GM12878 (cell line): ENCODE measurements at regions not wholly inside any gene's neighbourhood (a gene's known extent, or its start where the extent isn't known, plus 50 kb on each side); places are given as distances from the start of the nearest gene placed in this dataset.

Source experiments
- ATAC-seq: fragments of 200-7000 bp; cut with Tn5 transposase; 3 replicates; pipeline ENCODE4 v1.9.1; 2020; ENCODE audit warnings: mild to moderate bottlenecking, moderate library complexity
- BruUV-seq: library from RNA; stranded (reverse); fragments of 400-500 nt; replicated peaks from 2 replicates; lab custom pipeline; 2021; lab: Mats Ljungman, UMichigan
- CTCF ChIA-PET: fragments of 300-600 bp; sonication (Branson Sonifier 250); formaldehyde crosslinking; extraction: SDS; loops from one replicate; lab custom pipeline; 2021; ENCODE audit warnings: inconsistent platforms; lab: Yijun Ruan, JAX
- POLR2A ChIA-PET: fragments of 350-600 bp; formaldehyde crosslinking; extraction: SDS; loops from one replicate; lab custom pipeline; 2021; ENCODE audit warnings: inconsistent platforms; lab: Charles Lee
- RAD21 ChIA-PET: fragments of 300-600 bp; sonication (Branson Sonifier 250); formaldehyde crosslinking; loops from one replicate; lab custom pipeline; 2023; ENCODE audit warnings: antibody characterized with exemption; ENCODE audit not compliant: unreplicated experiment; lab: Charles Lee
- SMC1A ChIA-PET: fragments of 300-600 bp; sonication (Branson Sonifier 250); formaldehyde crosslinking; loops from one replicate; lab custom pipeline; 2023; ENCODE audit not compliant: unreplicated experiment, uncharacterized antibody; lab: Charles Lee
- DNase-seq: peaks from one replicate; pipeline ENCODE4 v3.0.0-alpha.2; 2011; ENCODE audit warnings: low read depth, low spot score
- FAIRE-seq: peaks from 3 replicates; lab custom pipeline; 2011; peaks lifted over from hg19 to GRCh38; lab: Jason Lieb, UNC
- H2AFZ ChIP-seq: 2 replicates; pipeline ENCODE4 v1.6.0; 2011; ENCODE audit warnings: low read depth, low read length, control low read depth; ENCODE audit not compliant: control insufficient read depth
- H3K27ac ChIP-seq: 2 replicates; pipeline ENCODE4 v1.5.1; 2011; ENCODE audit warnings: control low read depth; ENCODE audit not compliant: control insufficient read depth, insufficient read depth
- H3K27me3 ChIP-seq, 2 experiments: replicated peaks in 1 of 2; 2 replicates each; pipeline versions ENCODE4 v1.6.0 to v1.6.1; 2011; ENCODE audit warnings: low read length in 1 of 2; ENCODE audit not compliant: control insufficient read depth in 2 of 2, insufficient read depth in 2 of 2
- H3K36me3 ChIP-seq, 2 experiments: 2 replicates each; pipeline ENCODE4 v1.5.1; 2011; ENCODE audit warnings: low read length in 1 of 2; ENCODE audit not compliant: control insufficient read depth in 2 of 2, insufficient read depth in 2 of 2
- H3K4me1 ChIP-seq: 2 replicates; pipeline ENCODE4 v1.6.1; 2011; ENCODE audit warnings: mild to moderate bottlenecking, low read length, moderate library complexity, mixed read lengths; ENCODE audit not compliant: control insufficient read depth, insufficient read depth
- H3K4me2 ChIP-seq: 2 replicates; pipeline ENCODE4 v1.6.0; 2011; ENCODE audit warnings: control low read depth; ENCODE audit not compliant: control insufficient read depth, insufficient read depth
- H3K4me3 ChIP-seq: fragments of 200-600 bp; sonication (generic); 2 replicates; pipeline ENCODE4 v1.5.1; 2016
- H3K79me2 ChIP-seq: 2 replicates; pipeline ENCODE4 v1.6.0; 2011; ENCODE audit warnings: low read length; ENCODE audit not compliant: control insufficient read depth, insufficient read depth
- H3K9ac ChIP-seq: 2 replicates; pipeline ENCODE4 v1.8.0; 2011; ENCODE audit warnings: low read length, control low read depth, mixed read lengths; ENCODE audit not compliant: control insufficient read depth, insufficient read depth
- H3K9me3 ChIP-seq: replicated peaks from 3 replicates; pipeline ENCODE4 v1.5.1; 2011; ENCODE audit warnings: mild to moderate bottlenecking, low read length; ENCODE audit not compliant: control insufficient read depth, insufficient read depth
- H4K20me1 ChIP-seq: 2 replicates; pipeline ENCODE4 v1.6.0; 2011; ENCODE audit not compliant: control insufficient read depth, insufficient read depth
- ATF7 ChIP-seq: fragments of 450-650 bp; IDR thresholded peaks from 2 replicates; pipeline ENCODE4 v1.6.1; 2016; ENCODE audit warnings: low read depth, mild to moderate bottlenecking
- GATAD2B ChIP-seq: fragments of 450-650 bp; conservative IDR thresholded peaks from 2 replicates; pipeline ENCODE4 v1.6.1; 2017; ENCODE audit warnings: low read depth, mild to moderate bottlenecking, moderate library complexity
- IKZF1 ChIP-seq: fragments of 450-650 bp; conservative IDR thresholded peaks from 2 replicates; pipeline ENCODE4 v1.6.1; 2017; ENCODE audit warnings: antibody characterized with exemption, mild to moderate bottlenecking
- IKZF2 ChIP-seq, 2 experiments: fragments of 450-650 bp; IDR thresholded peaks; 2 replicates each; pipeline ENCODE4 v1.6.1; 2017; ENCODE audit warnings: mild to moderate bottlenecking in 2 of 2, moderate library complexity in 2 of 2
- JUND ChIP-seq: IDR thresholded peaks from 2 replicates; pipeline ENCODE4 v1.6.1; 2012; ENCODE audit warnings: low read depth, mild to moderate bottlenecking, low read length, improper control_type of control experiment, moderate library complexity
- KLF5 ChIP-seq: fragments of 450-650 bp; IDR thresholded peaks from 2 replicates; pipeline ENCODE4 v1.6.1; 2014; ENCODE audit warnings: mild to moderate bottlenecking; ENCODE audit not compliant: partially characterized antibody
- MTA2 ChIP-seq: fragments of 450-650 bp; IDR thresholded peaks from 2 replicates; pipeline ENCODE4 v1.6.1; 2016; ENCODE audit warnings: low read depth, mild to moderate bottlenecking, moderate library complexity
- POLR2AphosphoS2 ChIP-seq: IDR thresholded peaks from 2 replicates; pipeline ENCODE4 v1.6.1; 2011; ENCODE audit warnings: low read depth, mild to moderate bottlenecking, low read length, improper control_type of control experiment, moderate library complexity
- POLR2AphosphoS5 ChIP-seq: IDR thresholded peaks from 2 replicates; pipeline ENCODE4 v1.6.1; 2011; ENCODE audit warnings: mild to moderate bottlenecking, low read length, inconsistent platforms
- STAT3 ChIP-seq: IDR thresholded peaks from 2 replicates; pipeline ENCODE4 v1.6.1; 2011; ENCODE audit warnings: low read depth, low read length, improper control_type of control experiment
- USF2 ChIP-seq: IDR thresholded peaks from 2 replicates; pipeline ENCODE4 v1.6.1; 2011; ENCODE audit warnings: low read depth, low read length, improper control_type of control experiment, borderline replicate concordance
- WGBS: methylation state at CpG from one replicate; pipeline ENCODE4 v1.1.6; 2016; ENCODE audit warnings: low lambda C conversion rate; ENCODE audit not compliant: insufficient replicate concordance, insufficient coverage; ENCODE audit errors: missing lambda C conversion rate; 5-methylcytosine and 5-hydroxymethylcytosine counted together
- in situ Hi-C: fragments of 300-500 bp; cut with MboI; formaldehyde crosslinking; loops from 9 replicates; pipeline ENCODE4 v1.14.3; 2018; ENCODE audit warnings: mixed read lengths
- intact Hi-C: fragments of 100-400 bp; cut with micrococcal nuclease; formaldehyde crosslinking; loops from one replicate; pipeline ENCODE4 v1.14.2; 2022; ENCODE audit not compliant: unreplicated experiment
- TF ChIP-seq, protein P1 (sequence below): fragments of 150-350 bp; IDR thresholded peaks from 2 replicates; pipeline ENCODE4 v1.6.1; 2016; ENCODE audit warnings: low read depth, low read length
- TF ChIP-seq, protein P2 (sequence below): fragments of 450-650 bp; IDR thresholded peaks from 2 replicates; pipeline ENCODE4 v1.6.1; 2017; ENCODE audit warnings: mild to moderate bottlenecking, moderate library complexity
- TF ChIP-seq, protein P3 (sequence below): fragments of 450-650 bp; conservative IDR thresholded peaks from 2 replicates; pipeline ENCODE4 v1.6.1; 2017; ENCODE audit warnings: mild to moderate bottlenecking, moderate library complexity

DNA sequence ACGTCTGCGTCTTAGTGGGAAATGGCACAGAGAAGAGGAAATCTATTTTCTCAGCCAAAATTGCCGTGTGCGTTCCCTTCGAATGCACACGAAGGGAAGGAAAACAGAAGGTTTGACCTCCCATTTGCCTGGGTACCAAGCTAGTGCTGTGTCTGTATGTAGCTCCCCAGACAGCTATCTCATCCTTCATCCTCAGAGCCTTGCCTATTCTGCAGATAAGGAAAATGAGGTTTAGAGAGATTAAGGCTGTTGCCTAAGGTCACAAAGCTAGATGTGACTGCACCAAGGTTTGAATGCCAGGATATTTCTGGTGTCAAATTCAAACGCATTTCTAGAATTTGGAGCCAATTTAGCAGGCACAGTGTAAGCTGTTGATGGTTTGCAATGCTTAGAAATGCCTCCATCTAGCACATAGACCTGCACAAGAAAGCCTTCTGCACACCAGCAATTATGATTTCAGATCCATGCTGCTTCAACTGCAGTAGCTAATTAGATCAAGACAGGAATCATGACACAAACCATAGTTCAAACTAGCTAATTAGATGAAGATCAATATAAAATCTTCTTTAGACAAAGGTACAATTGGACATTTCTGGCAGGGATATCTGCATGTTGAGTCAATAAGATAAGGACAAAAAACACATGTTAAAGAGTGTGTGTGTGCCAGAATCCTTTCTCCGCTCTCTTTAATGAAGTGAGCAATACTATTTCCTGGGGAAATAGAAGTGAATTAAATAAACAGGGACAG, 115.1 kb downstream of the CMPK2 start:
- BruUV-seq, result no TSS peak
- Histone ChIP-seq H3K27ac (no peak overlapping the region), H2AFZ (no peak overlapping the region), H3K4me2 (no peak overlapping the region), H3K79me2 (no peaks in the 10 kb centered on the region), H4K20me1 (no peaks in the 10 kb centered on the region), H3K36me3 (no peaks in the 10 kb centered on the region), H3K27me3 (no peaks in the 10 kb centered on the region; a peak in 1 of 4 replicates), H3K9ac (no peak overlapping the region), H3K4me1 (no peaks in the 10 kb centered on the region), H3K9me3 (no peaks in the 10 kb centered on the region), H3K4me3 (no peak overlapping the region)
- ATAC-seq (no peak), DNase-seq (no peak), FAIRE-seq (no peak)
- RAD21 ChIA-PET, result interaction anchor here (0.6 kb wide), 1 partner anchor 30 kb away, joined by 4 read pairs; no protein-coding TSS in a partner anchor
- 26% methylated on average over 8 of the region's 8 CpGs for WGBS
- POLR2A ChIA-PET, result no interaction called here
- intact Hi-C loops, result no loop called here
- in situ Hi-C loops, result no loop called here
- SMC1A ChIA-PET, result interaction anchor here (0.9 kb wide), 1 partner anchor 8 kb away, joined by 3 read pairs; no protein-coding TSS in a partner anchor
- CTCF ChIA-PET, result no interaction called here
- TF ChIP-seq USF2, result no peak
- TF ChIP-seq IKZF1, result no peak
- TF ChIP-seq, protein P1, sequence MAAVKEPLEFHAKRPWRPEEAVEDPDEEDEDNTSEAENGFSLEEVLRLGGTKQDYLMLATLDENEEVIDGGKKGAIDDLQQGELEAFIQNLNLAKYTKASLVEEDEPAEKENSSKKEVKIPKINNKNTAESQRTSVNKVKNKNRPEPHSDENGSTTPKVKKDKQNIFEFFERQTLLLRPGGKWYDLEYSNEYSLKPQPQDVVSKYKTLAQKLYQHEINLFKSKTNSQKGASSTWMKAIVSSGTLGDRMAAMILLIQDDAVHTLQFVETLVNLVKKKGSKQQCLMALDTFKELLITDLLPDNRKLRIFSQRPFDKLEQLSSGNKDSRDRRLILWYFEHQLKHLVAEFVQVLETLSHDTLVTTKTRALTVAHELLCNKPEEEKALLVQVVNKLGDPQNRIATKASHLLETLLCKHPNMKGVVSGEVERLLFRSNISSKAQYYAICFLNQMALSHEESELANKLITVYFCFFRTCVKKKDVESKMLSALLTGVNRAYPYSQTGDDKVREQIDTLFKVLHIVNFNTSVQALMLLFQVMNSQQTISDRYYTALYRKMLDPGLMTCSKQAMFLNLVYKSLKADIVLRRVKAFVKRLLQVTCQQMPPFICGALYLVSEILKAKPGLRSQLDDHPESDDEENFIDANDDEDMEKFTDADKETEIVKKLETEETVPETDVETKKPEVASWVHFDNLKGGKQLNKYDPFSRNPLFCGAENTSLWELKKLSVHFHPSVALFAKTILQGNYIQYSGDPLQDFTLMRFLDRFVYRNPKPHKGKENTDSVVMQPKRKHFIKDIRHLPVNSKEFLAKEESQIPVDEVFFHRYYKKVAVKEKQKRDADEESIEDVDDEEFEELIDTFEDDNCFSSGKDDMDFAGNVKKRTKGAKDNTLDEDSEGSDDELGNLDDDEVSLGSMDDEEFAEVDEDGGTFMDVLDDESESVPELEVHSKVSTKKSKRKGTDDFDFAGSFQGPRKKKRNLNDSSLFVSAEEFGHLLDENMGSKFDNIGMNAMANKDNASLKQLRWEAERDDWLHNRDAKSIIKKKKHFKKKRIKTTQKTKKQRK, result no peak
- TF ChIP-seq IKZF2 (IDR thresholded peaks at IDR 0.05), result no peak
- TF ChIP-seq ATF7, result no peak
- no peak for TF ChIP-seq KLF5
- TF ChIP-seq GATAD2B, result no peak
- no peak for TF ChIP-seq POLR2AphosphoS2
- no peak for TF ChIP-seq STAT3
- no peak for TF ChIP-seq MTA2
- TF ChIP-seq, protein P2, sequence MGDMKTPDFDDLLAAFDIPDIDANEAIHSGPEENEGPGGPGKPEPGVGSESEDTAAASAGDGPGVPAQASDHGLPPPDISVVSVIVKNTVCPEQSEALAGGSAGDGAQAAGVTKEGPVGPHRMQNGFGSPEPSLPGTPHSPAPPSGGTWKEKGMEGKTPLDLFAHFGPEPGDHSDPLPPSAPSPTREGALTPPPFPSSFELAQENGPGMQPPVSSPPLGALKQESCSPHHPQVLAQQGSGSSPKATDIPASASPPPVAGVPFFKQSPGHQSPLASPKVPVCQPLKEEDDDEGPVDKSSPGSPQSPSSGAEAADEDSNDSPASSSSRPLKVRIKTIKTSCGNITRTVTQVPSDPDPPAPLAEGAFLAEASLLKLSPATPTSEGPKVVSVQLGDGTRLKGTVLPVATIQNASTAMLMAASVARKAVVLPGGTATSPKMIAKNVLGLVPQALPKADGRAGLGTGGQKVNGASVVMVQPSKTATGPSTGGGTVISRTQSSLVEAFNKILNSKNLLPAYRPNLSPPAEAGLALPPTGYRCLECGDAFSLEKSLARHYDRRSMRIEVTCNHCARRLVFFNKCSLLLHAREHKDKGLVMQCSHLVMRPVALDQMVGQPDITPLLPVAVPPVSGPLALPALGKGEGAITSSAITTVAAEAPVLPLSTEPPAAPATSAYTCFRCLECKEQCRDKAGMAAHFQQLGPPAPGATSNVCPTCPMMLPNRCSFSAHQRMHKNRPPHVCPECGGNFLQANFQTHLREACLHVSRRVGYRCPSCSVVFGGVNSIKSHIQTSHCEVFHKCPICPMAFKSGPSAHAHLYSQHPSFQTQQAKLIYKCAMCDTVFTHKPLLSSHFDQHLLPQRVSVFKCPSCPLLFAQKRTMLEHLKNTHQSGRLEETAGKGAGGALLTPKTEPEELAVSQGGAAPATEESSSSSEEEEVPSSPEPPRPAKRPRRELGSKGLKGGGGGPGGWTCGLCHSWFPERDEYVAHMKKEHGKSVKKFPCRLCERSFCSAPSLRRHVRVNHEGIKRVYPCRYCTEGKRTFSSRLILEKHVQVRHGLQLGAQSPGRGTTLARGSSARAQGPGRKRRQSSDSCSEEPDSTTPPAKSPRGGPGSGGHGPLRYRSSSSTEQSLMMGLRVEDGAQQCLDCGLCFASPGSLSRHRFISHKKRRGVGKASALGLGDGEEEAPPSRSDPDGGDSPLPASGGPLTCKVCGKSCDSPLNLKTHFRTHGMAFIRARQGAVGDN, result no peak
- no peak for TF ChIP-seq JUND
- TF ChIP-seq POLR2AphosphoS5, result no peak
- TF ChIP-seq, protein P3, sequence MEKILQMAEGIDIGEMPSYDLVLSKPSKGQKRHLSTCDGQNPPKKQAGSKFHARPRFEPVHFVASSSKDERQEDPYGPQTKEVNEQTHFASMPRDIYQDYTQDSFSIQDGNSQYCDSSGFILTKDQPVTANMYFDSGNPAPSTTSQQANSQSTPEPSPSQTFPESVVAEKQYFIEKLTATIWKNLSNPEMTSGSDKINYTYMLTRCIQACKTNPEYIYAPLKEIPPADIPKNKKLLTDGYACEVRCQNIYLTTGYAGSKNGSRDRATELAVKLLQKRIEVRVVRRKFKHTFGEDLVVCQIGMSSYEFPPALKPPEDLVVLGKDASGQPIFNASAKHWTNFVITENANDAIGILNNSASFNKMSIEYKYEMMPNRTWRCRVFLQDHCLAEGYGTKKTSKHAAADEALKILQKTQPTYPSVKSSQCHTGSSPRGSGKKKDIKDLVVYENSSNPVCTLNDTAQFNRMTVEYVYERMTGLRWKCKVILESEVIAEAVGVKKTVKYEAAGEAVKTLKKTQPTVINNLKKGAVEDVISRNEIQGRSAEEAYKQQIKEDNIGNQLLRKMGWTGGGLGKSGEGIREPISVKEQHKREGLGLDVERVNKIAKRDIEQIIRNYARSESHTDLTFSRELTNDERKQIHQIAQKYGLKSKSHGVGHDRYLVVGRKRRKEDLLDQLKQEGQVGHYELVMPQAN, result no peak
